A673 (cell line): ENCODE measurements at regions not wholly inside any gene's neighbourhood (a gene's known extent, or its start where the extent isn't known, plus 50 kb on each side); places are given as distances from the start of the nearest gene placed in this dataset.

Experiments
- EZH2 ChIP-seq: fragments of 200-600 bp; sonication (generic); IDR thresholded peaks from 2 replicates; pipeline ENCODE4 v1.6.1; 2017; ENCODE audit warnings: borderline replicate concordance, low read depth, mild to moderate bottlenecking, mixed read lengths, antibody characterized with exemption, low read length; ENCODE audit not compliant: poor library complexity, severe bottlenecking
- TF ChIP-seq, protein P1 (sequence below): fragments of 300-800, 200-600 bp; sonication (generic); conservative IDR thresholded peaks from 2 replicates; pipeline ENCODE4 v1.5.1; 2017; ENCODE audit warnings: low read depth, mild to moderate bottlenecking, antibody characterized with exemption, low read length, moderate library complexity, mixed read lengths

DNA sequence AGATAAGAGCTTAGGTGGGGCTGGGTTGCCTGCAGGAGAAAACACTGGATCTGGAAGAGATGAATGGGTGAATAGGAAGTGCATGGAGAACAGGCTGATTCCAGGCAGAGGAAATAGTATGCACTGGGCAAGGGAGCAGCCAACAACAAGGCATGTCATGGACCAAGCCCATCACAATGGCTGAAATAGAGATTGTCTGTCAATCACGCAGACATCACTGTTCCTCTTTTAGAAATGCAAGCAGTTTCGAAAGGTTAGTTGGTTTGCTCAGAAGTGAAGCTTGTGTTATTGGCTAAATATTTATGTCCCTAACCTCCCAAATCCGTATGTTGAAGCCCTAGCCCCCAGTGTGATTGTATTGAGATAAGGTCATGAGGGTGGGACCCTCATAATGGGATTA is 621.7 kb upstream of the CDH11 start:
- TF ChIP-seq, protein P1, sequence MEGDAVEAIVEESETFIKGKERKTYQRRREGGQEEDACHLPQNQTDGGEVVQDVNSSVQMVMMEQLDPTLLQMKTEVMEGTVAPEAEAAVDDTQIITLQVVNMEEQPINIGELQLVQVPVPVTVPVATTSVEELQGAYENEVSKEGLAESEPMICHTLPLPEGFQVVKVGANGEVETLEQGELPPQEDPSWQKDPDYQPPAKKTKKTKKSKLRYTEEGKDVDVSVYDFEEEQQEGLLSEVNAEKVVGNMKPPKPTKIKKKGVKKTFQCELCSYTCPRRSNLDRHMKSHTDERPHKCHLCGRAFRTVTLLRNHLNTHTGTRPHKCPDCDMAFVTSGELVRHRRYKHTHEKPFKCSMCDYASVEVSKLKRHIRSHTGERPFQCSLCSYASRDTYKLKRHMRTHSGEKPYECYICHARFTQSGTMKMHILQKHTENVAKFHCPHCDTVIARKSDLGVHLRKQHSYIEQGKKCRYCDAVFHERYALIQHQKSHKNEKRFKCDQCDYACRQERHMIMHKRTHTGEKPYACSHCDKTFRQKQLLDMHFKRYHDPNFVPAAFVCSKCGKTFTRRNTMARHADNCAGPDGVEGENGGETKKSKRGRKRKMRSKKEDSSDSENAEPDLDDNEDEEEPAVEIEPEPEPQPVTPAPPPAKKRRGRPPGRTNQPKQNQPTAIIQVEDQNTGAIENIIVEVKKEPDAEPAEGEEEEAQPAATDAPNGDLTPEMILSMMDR: no peak
- TF ChIP-seq EZH2: no peak
